GM12875 (cell line): ENCODE measurements at regions not wholly inside any gene's neighbourhood (a gene's known extent, or its start where the extent isn't known, plus 50 kb on each side); places are given as distances from the start of the nearest gene placed in this dataset.

Source experiments
- H3K4me3 ChIP-seq: one replicate; pipeline ENCODE4 v1.5.1; 2011; ENCODE audit warnings: low read depth, low read length, control low read depth
- TF ChIP-seq, protein P1 (sequence below): IDR thresholded peaks from 2 replicates; pipeline ENCODE4 v1.5.1; 2011; ENCODE audit warnings: low read depth, mild to moderate bottlenecking, control low read depth, inconsistent platforms, low read length, moderate library complexity, borderline replicate concordance; ENCODE audit not compliant: insufficient read depth

DNA sequence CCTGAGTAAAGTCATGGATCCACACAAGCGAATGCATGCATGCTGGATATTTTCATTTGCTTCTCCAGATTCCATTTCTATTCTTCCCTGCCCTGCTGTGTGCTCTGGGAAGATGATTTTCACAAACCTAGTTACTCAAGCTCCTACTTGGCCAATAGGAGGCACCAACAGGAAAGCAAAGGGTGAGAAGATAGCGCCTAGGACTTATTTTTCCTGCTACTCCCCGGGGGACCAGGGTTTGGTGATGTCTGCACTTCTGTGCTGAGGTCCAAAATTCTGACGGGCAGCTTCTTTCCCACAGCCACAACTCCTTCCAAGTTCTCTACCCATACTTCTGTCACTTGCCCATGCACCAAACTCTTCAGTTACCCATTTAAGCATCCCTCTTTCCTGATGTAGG, 509.3 kb upstream of the TENM4 start:
- TF ChIP-seq, protein P1, sequence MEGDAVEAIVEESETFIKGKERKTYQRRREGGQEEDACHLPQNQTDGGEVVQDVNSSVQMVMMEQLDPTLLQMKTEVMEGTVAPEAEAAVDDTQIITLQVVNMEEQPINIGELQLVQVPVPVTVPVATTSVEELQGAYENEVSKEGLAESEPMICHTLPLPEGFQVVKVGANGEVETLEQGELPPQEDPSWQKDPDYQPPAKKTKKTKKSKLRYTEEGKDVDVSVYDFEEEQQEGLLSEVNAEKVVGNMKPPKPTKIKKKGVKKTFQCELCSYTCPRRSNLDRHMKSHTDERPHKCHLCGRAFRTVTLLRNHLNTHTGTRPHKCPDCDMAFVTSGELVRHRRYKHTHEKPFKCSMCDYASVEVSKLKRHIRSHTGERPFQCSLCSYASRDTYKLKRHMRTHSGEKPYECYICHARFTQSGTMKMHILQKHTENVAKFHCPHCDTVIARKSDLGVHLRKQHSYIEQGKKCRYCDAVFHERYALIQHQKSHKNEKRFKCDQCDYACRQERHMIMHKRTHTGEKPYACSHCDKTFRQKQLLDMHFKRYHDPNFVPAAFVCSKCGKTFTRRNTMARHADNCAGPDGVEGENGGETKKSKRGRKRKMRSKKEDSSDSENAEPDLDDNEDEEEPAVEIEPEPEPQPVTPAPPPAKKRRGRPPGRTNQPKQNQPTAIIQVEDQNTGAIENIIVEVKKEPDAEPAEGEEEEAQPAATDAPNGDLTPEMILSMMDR: no peak
- no peak overlapping the region for H3K4me3 ChIP-seq

DNA sequence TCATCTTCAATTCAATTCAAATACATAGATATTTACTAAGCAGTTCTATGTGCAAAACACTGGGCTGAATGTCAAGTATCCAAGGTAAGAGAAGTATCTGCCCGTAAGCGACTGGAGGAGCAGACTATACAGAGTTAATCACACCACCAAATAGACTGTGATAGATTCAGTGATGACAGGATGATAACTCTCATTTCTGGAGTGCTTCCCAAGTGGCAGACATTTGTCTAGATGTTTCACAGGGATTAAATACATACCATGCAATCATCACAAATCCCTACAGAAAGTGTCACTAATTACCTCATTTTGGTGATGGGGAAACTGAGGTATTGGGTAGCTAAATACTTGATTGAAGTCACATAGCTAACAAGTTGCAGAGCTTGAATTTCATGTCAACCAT, 508.7 kb upstream of the TENM4 start:
- TF ChIP-seq, protein P1: no peak
- H3K4me3 ChIP-seq: no peak overlapping the region

- TF ChIP-seq, protein P1: no peak
- no peak overlapping the region for H3K4me3 ChIP-seq
Measured at GRCh38 chr11:79942646-79943045, 501.8 kb upstream of the TENM4 start.

DNA sequence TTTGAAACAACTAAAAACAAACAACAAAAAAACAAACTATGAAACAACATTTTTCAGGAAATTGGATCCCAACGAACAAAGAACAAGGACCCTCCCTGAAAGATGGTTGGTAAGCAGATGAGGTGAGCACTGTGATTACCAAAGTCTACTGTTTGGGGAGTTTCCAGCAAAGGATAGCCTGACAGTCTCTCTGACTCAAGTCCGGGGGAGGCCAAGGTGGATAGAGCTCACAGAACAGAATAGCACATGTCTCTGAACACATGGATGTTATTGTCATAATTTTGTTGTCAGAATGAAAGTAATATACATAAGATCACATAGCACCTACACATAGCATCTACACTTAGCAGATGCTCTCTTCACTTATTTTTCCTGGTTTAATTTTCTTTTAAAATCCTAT, 501.3 kb upstream of the TENM4 start:
- TF ChIP-seq, protein P1: no peak

DNA sequence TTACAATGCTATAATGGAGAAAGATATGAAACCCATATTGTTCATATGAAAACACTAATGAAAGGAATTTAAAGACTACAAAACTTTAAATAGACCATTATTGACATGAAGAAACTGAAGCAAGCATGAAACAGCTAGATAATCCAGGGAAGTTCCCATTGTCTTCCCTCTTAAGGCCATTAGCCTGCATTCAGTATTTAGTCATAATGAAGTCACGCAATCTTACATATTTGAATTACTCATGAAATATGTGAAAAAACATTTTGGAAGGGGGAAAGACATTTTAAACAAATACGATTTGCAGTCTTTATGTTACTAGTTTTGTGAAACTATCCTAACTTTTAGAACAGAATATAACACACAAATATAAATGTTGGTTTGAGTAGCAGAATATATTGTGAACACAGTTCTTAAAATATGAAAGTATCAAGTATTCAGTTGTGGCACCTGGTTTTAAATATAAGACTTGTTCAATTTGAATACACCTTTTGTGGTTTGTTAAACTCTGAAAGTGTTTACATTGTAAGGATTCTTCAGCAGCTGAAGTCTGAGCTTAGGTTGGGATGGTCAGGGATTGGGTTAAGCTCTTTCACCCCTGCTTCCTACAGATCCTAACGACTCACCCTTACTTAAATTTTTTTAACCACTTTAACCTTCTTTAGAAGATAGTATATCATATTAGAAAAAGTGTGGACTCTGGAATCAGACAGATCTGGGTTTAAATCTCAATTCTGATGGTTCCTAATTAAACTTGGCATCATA, 500.3 kb upstream of the TENM4 start:
- TF ChIP-seq, protein P1: no peak
- H3K4me3 ChIP-seq: no peak overlapping the region

More for the DNA sequence above, 501.3 kb upstream of the TENM4 start:
- no peak overlapping the region for H3K4me3 ChIP-seq

- TF ChIP-seq, protein P1: no peak
- no peak overlapping the region for H3K4me3 ChIP-seq
Measured at GRCh38 chr11:79940165-79940564, 499.3 kb upstream of the TENM4 start.

DNA sequence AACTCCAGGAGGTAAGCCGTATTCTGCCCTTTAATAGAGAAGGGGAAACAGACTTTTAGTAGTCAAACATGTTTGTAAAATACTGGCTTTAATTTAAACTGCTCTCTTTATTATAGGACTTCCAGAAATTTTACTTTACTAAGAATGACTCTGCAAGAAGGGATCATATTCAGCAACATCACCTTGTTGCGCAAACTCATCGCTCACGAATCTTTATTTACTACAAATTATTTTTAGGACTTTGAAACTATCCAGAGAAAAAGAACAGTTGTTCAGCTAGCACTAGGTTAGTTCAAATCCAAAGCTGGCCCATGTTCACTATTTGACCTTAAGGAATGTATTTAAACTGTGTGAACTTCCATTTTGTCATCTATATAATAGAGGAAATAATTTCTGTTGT, 498.3 kb upstream of the TENM4 start:
- TF ChIP-seq, protein P1: no peak
- H3K4me3 ChIP-seq: no peak overlapping the region
